GM12878 (cell line): ENCODE measurements at regions not wholly inside any gene's neighbourhood (a gene's known extent, or its start where the extent isn't known, plus 50 kb on each side); places are given as distances from the start of the nearest gene placed in this dataset.

Experiments used
- ATAC-seq: fragments of 200-7000 bp; cut with Tn5 transposase; 3 replicates; pipeline ENCODE4 v1.9.1; 2020; ENCODE audit warnings: mild to moderate bottlenecking, moderate library complexity
- BruUV-seq: library from RNA; stranded (reverse); fragments of 400-500 nt; replicated peaks from 2 replicates; lab custom pipeline; 2021; lab: Mats Ljungman, UMichigan
- CTCF ChIA-PET: fragments of 300-600 bp; sonication (Branson Sonifier 250); formaldehyde crosslinking; extraction: SDS; loops from one replicate; lab custom pipeline; 2021; ENCODE audit warnings: inconsistent platforms; lab: Yijun Ruan, JAX
- POLR2A ChIA-PET: fragments of 350-600 bp; formaldehyde crosslinking; extraction: SDS; loops from one replicate; lab custom pipeline; 2021; ENCODE audit warnings: inconsistent platforms; lab: Charles Lee
- RAD21 ChIA-PET: fragments of 300-600 bp; sonication (Branson Sonifier 250); formaldehyde crosslinking; loops from one replicate; lab custom pipeline; 2023; ENCODE audit warnings: antibody characterized with exemption; ENCODE audit not compliant: unreplicated experiment; lab: Charles Lee
- SMC1A ChIA-PET: fragments of 300-600 bp; sonication (Branson Sonifier 250); formaldehyde crosslinking; loops from one replicate; lab custom pipeline; 2023; ENCODE audit not compliant: unreplicated experiment, uncharacterized antibody; lab: Charles Lee
- DNase-seq: peaks from one replicate; pipeline ENCODE4 v3.0.0-alpha.2; 2011; ENCODE audit warnings: low read depth, low spot score
- FAIRE-seq: peaks from 3 replicates; lab custom pipeline; 2011; peaks lifted over from hg19 to GRCh38; lab: Jason Lieb, UNC
- H2AFZ ChIP-seq: 2 replicates; pipeline ENCODE4 v1.6.0; 2011; ENCODE audit warnings: low read depth, low read length, control low read depth; ENCODE audit not compliant: control insufficient read depth
- H3K27ac ChIP-seq: 2 replicates; pipeline ENCODE4 v1.5.1; 2011; ENCODE audit warnings: control low read depth; ENCODE audit not compliant: control insufficient read depth, insufficient read depth
- H3K27me3 ChIP-seq, 2 experiments: replicated peaks in 1 of 2; 2 replicates each; pipeline versions ENCODE4 v1.6.0 to v1.6.1; 2011; ENCODE audit warnings: low read length in 1 of 2; ENCODE audit not compliant: control insufficient read depth in 2 of 2, insufficient read depth in 2 of 2
- H3K36me3 ChIP-seq, 2 experiments: 2 replicates each; pipeline ENCODE4 v1.5.1; 2011; ENCODE audit warnings: low read length in 1 of 2; ENCODE audit not compliant: control insufficient read depth in 2 of 2, insufficient read depth in 2 of 2
- H3K4me1 ChIP-seq: 2 replicates; pipeline ENCODE4 v1.6.1; 2011; ENCODE audit warnings: mild to moderate bottlenecking, low read length, moderate library complexity, mixed read lengths; ENCODE audit not compliant: control insufficient read depth, insufficient read depth
- H3K4me2 ChIP-seq: 2 replicates; pipeline ENCODE4 v1.6.0; 2011; ENCODE audit warnings: control low read depth; ENCODE audit not compliant: control insufficient read depth, insufficient read depth
- H3K4me3 ChIP-seq: fragments of 200-600 bp; sonication (generic); 2 replicates; pipeline ENCODE4 v1.5.1; 2016
- H3K79me2 ChIP-seq: 2 replicates; pipeline ENCODE4 v1.6.0; 2011; ENCODE audit warnings: low read length; ENCODE audit not compliant: control insufficient read depth, insufficient read depth
- H3K9ac ChIP-seq: 2 replicates; pipeline ENCODE4 v1.8.0; 2011; ENCODE audit warnings: low read length, control low read depth, mixed read lengths; ENCODE audit not compliant: control insufficient read depth, insufficient read depth
- H3K9me3 ChIP-seq: replicated peaks from 3 replicates; pipeline ENCODE4 v1.5.1; 2011; ENCODE audit warnings: mild to moderate bottlenecking, low read length; ENCODE audit not compliant: control insufficient read depth, insufficient read depth
- H4K20me1 ChIP-seq: 2 replicates; pipeline ENCODE4 v1.6.0; 2011; ENCODE audit not compliant: control insufficient read depth, insufficient read depth
- BCL11A ChIP-seq: IDR thresholded peaks from 2 replicates; pipeline ENCODE4 v1.6.1; 2011; ENCODE audit warnings: low read depth, low read length
- CHD4 ChIP-seq: fragments of 200-600 bp; sonication (generic); IDR thresholded peaks from 2 replicates; pipeline ENCODE4 v1.6.1; 2016; ENCODE audit warnings: mild to moderate bottlenecking
- DPF2 ChIP-seq: fragments of 450-650 bp; IDR thresholded peaks from 2 replicates; pipeline ENCODE4 v1.6.1; 2017; ENCODE audit warnings: mild to moderate bottlenecking
- E2F8 ChIP-seq: fragments of 450-650 bp; IDR thresholded peaks from 2 replicates; pipeline ENCODE4 v1.6.1; 2018; ENCODE audit warnings: mild to moderate bottlenecking, low read depth, moderate library complexity; ENCODE audit not compliant: partially characterized antibody
- EZH2 ChIP-seq: IDR thresholded peaks from 2 replicates; pipeline ENCODE4 v1.6.1; 2012; ENCODE audit warnings: low read depth, mild to moderate bottlenecking, control low read depth, inconsistent platforms, low read length, borderline replicate concordance; ENCODE audit not compliant: control insufficient read depth
- MYB ChIP-seq: fragments of 150-350 bp; IDR thresholded peaks from 2 replicates; pipeline ENCODE4 v1.6.1; 2014; ENCODE audit warnings: mild to moderate bottlenecking, low read depth, low read length, borderline replicate concordance
- SMAD5 ChIP-seq: IDR thresholded peaks from 2 replicates; pipeline ENCODE4 v1.6.1; 2016; ENCODE audit warnings: antibody characterized with exemption, low read depth
- SMARCA5 ChIP-seq: fragments of 450-650 bp; IDR thresholded peaks from 2 replicates; pipeline ENCODE4 v1.6.1; 2017; ENCODE audit warnings: mild to moderate bottlenecking
- WGBS: methylation state at CpG from one replicate; pipeline ENCODE4 v1.1.6; 2016; ENCODE audit warnings: low lambda C conversion rate; ENCODE audit not compliant: insufficient replicate concordance, insufficient coverage; ENCODE audit errors: missing lambda C conversion rate; 5-methylcytosine and 5-hydroxymethylcytosine counted together
- in situ Hi-C: fragments of 300-500 bp; cut with MboI; formaldehyde crosslinking; loops from 9 replicates; pipeline ENCODE4 v1.14.3; 2018; ENCODE audit warnings: mixed read lengths
- intact Hi-C: fragments of 100-400 bp; cut with micrococcal nuclease; formaldehyde crosslinking; loops from one replicate; pipeline ENCODE4 v1.14.2; 2022; ENCODE audit not compliant: unreplicated experiment
- TF ChIP-seq, protein P1 (sequence below): IDR thresholded peaks from 2 replicates; pipeline ENCODE4 v1.6.1; 2012; ENCODE audit warnings: low read length, inconsistent platforms
- TF ChIP-seq, protein P2 (sequence below): fragments of 450-650 bp; IDR thresholded peaks from 2 replicates; pipeline ENCODE4 v1.6.1; 2016; ENCODE audit warnings: mild to moderate bottlenecking, moderate library complexity, borderline replicate concordance
- TF ChIP-seq, protein P3 (sequence below): fragments of 450-650 bp; IDR thresholded peaks from 2 replicates; pipeline ENCODE4 v1.6.1; 2017; ENCODE audit warnings: mild to moderate bottlenecking, moderate library complexity

DNA sequence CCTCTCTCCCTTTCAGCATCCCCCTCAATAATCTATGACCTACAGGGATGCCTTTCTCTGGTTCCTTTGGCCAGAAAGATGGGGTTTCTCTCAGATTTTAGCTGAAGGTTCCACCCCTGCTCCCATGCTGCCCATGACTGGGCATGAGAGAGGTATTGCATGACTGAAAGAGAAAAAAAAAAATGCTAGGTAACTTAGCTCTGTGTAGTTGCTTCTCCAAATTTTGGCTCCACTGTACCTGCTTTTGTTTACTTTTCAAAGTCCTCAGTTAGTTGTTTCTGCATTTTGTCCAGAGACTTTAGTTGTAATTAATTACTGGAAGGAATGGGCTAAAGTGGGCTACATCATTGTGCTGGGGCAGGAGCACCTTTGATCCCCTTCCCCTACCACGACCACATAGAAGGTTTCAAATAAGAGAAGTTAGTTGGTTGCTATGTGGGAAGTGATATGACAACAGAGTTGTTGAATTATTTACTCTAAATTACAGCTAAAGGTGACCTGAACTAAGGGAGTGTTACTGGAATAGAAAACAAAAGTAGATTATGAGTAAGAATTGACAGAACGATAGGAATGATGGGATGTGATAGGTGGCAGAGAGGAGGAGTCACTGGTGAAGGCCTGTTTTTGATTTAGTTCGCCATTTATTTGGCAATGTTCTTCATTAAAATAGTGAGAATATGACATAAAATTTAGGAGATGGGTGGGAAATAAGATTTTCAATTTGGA is 605.4 kb upstream of the NR2F2 start:
- SMC1A ChIA-PET = interaction anchor here (0.6 to 1.5 kb wide), 4 partner anchors 9 to 596 kb away, joined by 3 to 5 read pairs (median 4); no protein-coding TSS in a partner anchor
- FAIRE-seq = no peak
- H3K4me3 ChIP-seq = no peak overlapping the region
- RAD21 ChIA-PET = no interaction called here
- no peaks in the 10 kb centered on the region for H3K79me2 ChIP-seq
- CTCF ChIA-PET = interaction anchor here (0.7 kb wide), 1 partner anchor 154 kb away, joined by 3 read pairs; no protein-coding TSS in a partner anchor
- no peaks in the 10 kb centered on the region; the same call in 2 of the 3 replicates for H3K9me3 ChIP-seq
- H3K36me3 ChIP-seq = no peaks in the 10 kb centered on the region
- no peak overlapping the region for H3K27ac ChIP-seq
- intact Hi-C loops = no loop called here
- H2AFZ ChIP-seq = no peak overlapping the region
- no peaks in the 10 kb centered on the region for H3K27me3 ChIP-seq
- in situ Hi-C loops = no loop called here
- H4K20me1 ChIP-seq = no peaks in the 10 kb centered on the region
- 8% methylated on average over 3 of the region's 3 CpGs for WGBS
- no peak for ATAC-seq
- no peaks in the 10 kb centered on the region; the same call in 1 of the 2 replicates for H3K4me1 ChIP-seq
- H3K4me2 ChIP-seq = no peak overlapping the region
- no peak overlapping the region for H3K9ac ChIP-seq
- POLR2A ChIA-PET = no interaction called here
- no peak for DNase-seq
- no TSS peak for BruUV-seq
- TF ChIP-seq, protein P1, sequence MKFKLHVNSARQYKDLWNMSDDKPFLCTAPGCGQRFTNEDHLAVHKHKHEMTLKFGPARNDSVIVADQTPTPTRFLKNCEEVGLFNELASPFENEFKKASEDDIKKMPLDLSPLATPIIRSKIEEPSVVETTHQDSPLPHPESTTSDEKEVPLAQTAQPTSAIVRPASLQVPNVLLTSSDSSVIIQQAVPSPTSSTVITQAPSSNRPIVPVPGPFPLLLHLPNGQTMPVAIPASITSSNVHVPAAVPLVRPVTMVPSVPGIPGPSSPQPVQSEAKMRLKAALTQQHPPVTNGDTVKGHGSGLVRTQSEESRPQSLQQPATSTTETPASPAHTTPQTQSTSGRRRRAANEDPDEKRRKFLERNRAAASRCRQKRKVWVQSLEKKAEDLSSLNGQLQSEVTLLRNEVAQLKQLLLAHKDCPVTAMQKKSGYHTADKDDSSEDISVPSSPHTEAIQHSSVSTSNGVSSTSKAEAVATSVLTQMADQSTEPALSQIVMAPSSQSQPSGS = no peak
- TF ChIP-seq SMAD5 (no peak), BCL11A (no peak), EZH2 (no peak), CHD4 (no peak), DPF2 (no peak), SMARCA5 (no peak), MYB (no peak), E2F8 (no peak)
- TF ChIP-seq, protein P2, sequence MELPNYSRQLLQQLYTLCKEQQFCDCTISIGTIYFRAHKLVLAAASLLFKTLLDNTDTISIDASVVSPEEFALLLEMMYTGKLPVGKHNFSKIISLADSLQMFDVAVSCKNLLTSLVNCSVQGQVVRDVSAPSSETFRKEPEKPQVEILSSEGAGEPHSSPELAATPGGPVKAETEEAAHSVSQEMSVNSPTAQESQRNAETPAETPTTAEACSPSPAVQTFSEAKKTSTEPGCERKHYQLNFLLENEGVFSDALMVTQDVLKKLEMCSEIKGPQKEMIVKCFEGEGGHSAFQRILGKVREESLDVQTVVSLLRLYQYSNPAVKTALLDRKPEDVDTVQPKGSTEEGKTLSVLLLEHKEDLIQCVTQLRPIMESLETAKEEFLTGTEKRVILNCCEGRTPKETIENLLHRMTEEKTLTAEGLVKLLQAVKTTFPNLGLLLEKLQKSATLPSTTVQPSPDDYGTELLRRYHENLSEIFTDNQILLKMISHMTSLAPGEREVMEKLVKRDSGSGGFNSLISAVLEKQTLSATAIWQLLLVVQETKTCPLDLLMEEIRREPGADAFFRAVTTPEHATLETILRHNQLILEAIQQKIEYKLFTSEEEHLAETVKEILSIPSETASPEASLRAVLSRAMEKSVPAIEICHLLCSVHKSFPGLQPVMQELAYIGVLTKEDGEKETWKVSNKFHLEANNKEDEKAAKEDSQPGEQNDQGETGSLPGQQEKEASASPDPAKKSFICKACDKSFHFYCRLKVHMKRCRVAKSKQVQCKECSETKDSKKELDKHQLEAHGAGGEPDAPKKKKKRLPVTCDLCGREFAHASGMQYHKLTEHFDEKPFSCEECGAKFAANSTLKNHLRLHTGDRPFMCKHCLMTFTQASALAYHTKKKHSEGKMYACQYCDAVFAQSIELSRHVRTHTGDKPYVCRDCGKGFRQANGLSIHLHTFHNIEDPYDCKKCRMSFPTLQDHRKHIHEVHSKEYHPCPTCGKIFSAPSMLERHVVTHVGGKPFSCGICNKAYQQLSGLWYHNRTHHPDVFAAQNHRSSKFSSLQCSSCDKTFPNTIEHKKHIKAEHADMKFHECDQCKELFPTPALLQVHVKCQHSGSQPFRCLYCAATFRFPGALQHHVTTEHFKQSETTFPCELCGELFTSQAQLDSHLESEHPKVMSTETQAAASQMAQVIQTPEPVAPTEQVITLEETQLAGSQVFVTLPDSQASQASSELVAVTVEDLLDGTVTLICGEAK = no peak
- TF ChIP-seq, protein P3, sequence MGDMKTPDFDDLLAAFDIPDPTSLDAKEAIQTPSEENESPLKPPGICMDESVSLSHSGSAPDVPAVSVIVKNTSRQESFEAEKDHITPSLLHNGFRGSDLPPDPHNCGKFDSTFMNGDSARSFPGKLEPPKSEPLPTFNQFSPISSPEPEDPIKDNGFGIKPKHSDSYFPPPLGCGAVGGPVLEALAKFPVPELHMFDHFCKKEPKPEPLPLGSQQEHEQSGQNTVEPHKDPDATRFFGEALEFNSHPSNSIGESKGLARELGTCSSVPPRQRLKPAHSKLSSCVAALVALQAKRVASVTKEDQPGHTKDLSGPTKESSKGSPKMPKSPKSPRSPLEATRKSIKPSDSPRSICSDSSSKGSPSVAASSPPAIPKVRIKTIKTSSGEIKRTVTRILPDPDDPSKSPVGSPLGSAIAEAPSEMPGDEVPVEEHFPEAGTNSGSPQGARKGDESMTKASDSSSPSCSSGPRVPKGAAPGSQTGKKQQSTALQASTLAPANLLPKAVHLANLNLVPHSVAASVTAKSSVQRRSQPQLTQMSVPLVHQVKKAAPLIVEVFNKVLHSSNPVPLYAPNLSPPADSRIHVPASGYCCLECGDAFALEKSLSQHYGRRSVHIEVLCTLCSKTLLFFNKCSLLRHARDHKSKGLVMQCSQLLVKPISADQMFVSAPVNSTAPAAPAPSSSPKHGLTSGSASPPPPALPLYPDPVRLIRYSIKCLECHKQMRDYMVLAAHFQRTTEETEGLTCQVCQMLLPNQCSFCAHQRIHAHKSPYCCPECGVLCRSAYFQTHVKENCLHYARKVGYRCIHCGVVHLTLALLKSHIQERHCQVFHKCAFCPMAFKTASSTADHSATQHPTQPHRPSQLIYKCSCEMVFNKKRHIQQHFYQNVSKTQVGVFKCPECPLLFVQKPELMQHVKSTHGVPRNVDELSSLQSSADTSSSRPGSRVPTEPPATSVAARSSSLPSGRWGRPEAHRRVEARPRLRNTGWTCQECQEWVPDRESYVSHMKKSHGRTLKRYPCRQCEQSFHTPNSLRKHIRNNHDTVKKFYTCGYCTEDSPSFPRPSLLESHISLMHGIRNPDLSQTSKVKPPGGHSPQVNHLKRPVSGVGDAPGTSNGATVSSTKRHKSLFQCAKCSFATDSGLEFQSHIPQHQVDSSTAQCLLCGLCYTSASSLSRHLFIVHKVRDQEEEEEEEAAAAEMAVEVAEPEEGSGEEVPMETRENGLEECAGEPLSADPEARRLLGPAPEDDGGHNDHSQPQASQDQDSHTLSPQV = no peak
